Mesendoderm (in vitro differentiated cells): ENCODE measurements at regions not wholly inside any gene's neighbourhood (a gene's known extent, or its start where the extent isn't known, plus 50 kb on each side); places are given as distances from the start of the nearest gene placed in this dataset.

ENCODE experiments used
- DNase-seq: peaks from one replicate; pipeline ENCODE4 v3.0.0; 2013
- H2AK5ac ChIP-seq: 2 replicates; pipeline ENCODE4 v1.6.1; 2013; ENCODE audit warnings: low read length, inconsistent platforms
- H2BK120ac ChIP-seq: 2 replicates; pipeline ENCODE4 v1.6.1; 2013; ENCODE audit warnings: low read depth, mild to moderate bottlenecking, low read length, moderate library complexity, mixed read lengths
- H2BK15ac ChIP-seq: replicated peaks from 2 replicates; pipeline ENCODE4 v1.6.1; 2013; ENCODE audit warnings: low read depth, mild to moderate bottlenecking, moderate library complexity
- H2BK5ac ChIP-seq: 2 replicates; pipeline ENCODE4 v1.6.1; 2013; ENCODE audit warnings: low read length, inconsistent platforms
- H3K18ac ChIP-seq: 2 replicates; pipeline ENCODE4 v1.6.1; 2013; ENCODE audit warnings: mild to moderate bottlenecking, low read length, mixed read lengths
- H3K23ac ChIP-seq: one replicate; pipeline ENCODE4 v1.6.1; 2013; ENCODE audit warnings: low read length
- H3K27ac ChIP-seq: 2 replicates; pipeline ENCODE4 v1.5.1; 2013; ENCODE audit warnings: low read depth, mild to moderate bottlenecking, inconsistent platforms, low read length, moderate library complexity
- H3K27me3 ChIP-seq: 2 replicates; pipeline ENCODE4 v1.6.1; 2013; ENCODE audit warnings: low read length, control low read depth, mild to moderate bottlenecking, inconsistent platforms; ENCODE audit not compliant: insufficient read depth, poor library complexity
- H3K36me3 ChIP-seq: 2 replicates; pipeline ENCODE4 v1.6.1; 2013; ENCODE audit warnings: low read length, inconsistent platforms; ENCODE audit not compliant: control insufficient read depth, insufficient read depth
- H3K4ac ChIP-seq: one replicate; pipeline ENCODE4 v1.6.1; 2013; ENCODE audit warnings: low read depth, mild to moderate bottlenecking, low read length, moderate library complexity
- H3K4me1 ChIP-seq: 2 replicates; pipeline ENCODE4 v1.6.1; 2013; ENCODE audit warnings: low read depth, low read length, inconsistent platforms; ENCODE audit not compliant: control insufficient read depth
- H3K4me2 ChIP-seq: 2 replicates; pipeline ENCODE4 v1.6.1; 2013; ENCODE audit warnings: low read length
- H3K4me3 ChIP-seq: 2 replicates; pipeline ENCODE4 v1.5.1; 2013; ENCODE audit warnings: mild to moderate bottlenecking, low read length
- H3K56ac ChIP-seq: one replicate; pipeline ENCODE4 v1.6.1; 2013; ENCODE audit warnings: low read length
- H3K79me1 ChIP-seq: 2 replicates; pipeline ENCODE4 v1.6.1; 2013; ENCODE audit warnings: low read length, inconsistent platforms
- H3K79me2 ChIP-seq: 2 replicates; pipeline ENCODE4 v1.6.1; 2013; ENCODE audit warnings: mild to moderate bottlenecking, low read length; ENCODE audit not compliant: control insufficient read depth, insufficient read depth
- H3K9ac ChIP-seq: 2 replicates; pipeline ENCODE4 v1.6.1; 2013; ENCODE audit warnings: low read length, inconsistent platforms
- H4K5ac ChIP-seq: one replicate; pipeline ENCODE4 v1.6.1; 2013; ENCODE audit warnings: low read length
- H4K8ac ChIP-seq: one replicate; pipeline ENCODE4 v1.6.1; 2013; ENCODE audit warnings: low read depth, mild to moderate bottlenecking, control low read depth, low read length, moderate library complexity
- WGBS: extraction: QIAGEN DNeasy Blood & Tissue Kit; methylation state at CpG from one replicate; pipeline ENCODE4 v1.1.7; 2013; ENCODE audit warnings: low lambda C conversion rate, missing lambda C conversion rate; ENCODE audit not compliant: insufficient coverage; ENCODE audit errors: extremely low coverage; 5-methylcytosine and 5-hydroxymethylcytosine counted together

- Histone ChIP-seq H3K36me3 (no peaks in the 10 kb centered on the region), H3K4me1 (no peaks in the 10 kb centered on the region), H3K9ac (no peak overlapping the region), H3K4me2 (no peak overlapping the region), H2BK5ac (no peak overlapping the region), H3K4me3 (no peak overlapping the region), H3K23ac (no peak overlapping the region), H3K4ac (no peak overlapping the region), H3K79me1 (no peaks in the 10 kb centered on the region), H4K5ac (no peak overlapping the region), H3K27ac (no peak overlapping the region), H3K56ac (no peak overlapping the region), H3K27me3 (no peaks in the 10 kb centered on the region), H2BK15ac (no peak overlapping the region), H4K8ac (no peak overlapping the region), H3K18ac (no peak overlapping the region), H2AK5ac (no peak overlapping the region), H2BK120ac (no peak overlapping the region), H3K79me2 (no peaks in the 10 kb centered on the region)
- no peak for DNase-seq
- WGBS: no CpG with 5 or more reads among the region's 8 CpGs
These were observed 720.1 kb downstream of the BRD1 start for GRCh38 chr22:49107561-49107960.

GRCh38 chr22:49106842-49107152 is 720.9 kb downstream of the BRD1 start:
- no peak overlapping the region for H3K4me3 ChIP-seq
- H3K79me2 ChIP-seq: no peaks in the 10 kb centered on the region
- H3K27ac ChIP-seq: no peak overlapping the region
- H3K4ac ChIP-seq: no peak overlapping the region
- no peak overlapping the region for H2AK5ac ChIP-seq
- H2BK5ac ChIP-seq: no peak overlapping the region
- no peaks in the 10 kb centered on the region for H3K79me1 ChIP-seq
- no peak overlapping the region for H4K8ac ChIP-seq
- no peaks in the 10 kb centered on the region for H3K36me3 ChIP-seq
- H3K4me1 ChIP-seq: no peaks in the 10 kb centered on the region
- no peak overlapping the region for H3K56ac ChIP-seq
- H2BK15ac ChIP-seq: no peak overlapping the region
- H4K5ac ChIP-seq: no peak overlapping the region
- no CpG with 5 or more reads among the region's 5 CpGs for WGBS
- H3K9ac ChIP-seq: no peak overlapping the region
- H3K23ac ChIP-seq: no peak overlapping the region
- DNase-seq: no peak
- no peak overlapping the region for H3K18ac ChIP-seq
- no peaks in the 10 kb centered on the region for H3K27me3 ChIP-seq
- H3K4me2 ChIP-seq: no peak overlapping the region
- no peak overlapping the region for H2BK120ac ChIP-seq

- Histone ChIP-seq H3K79me1 (no peaks in the 10 kb centered on the region), H4K8ac (no peak overlapping the region), H4K5ac (no peak overlapping the region), H3K4me3 (no peak overlapping the region), H2AK5ac (no peak overlapping the region), H3K23ac (no peak overlapping the region), H3K56ac (no peak overlapping the region), H2BK120ac (no peak overlapping the region), H3K4me2 (no peak overlapping the region), H2BK15ac (no peak overlapping the region), H3K4ac (no peak overlapping the region), H3K9ac (no peak overlapping the region), H3K27ac (no peak overlapping the region), H3K27me3 (no peaks in the 10 kb centered on the region), H3K36me3 (no peaks in the 10 kb centered on the region), H3K79me2 (no peaks in the 10 kb centered on the region), H2BK5ac (no peak overlapping the region), H3K18ac (no peak overlapping the region), H3K4me1 (no peaks in the 10 kb centered on the region)
- no peak for DNase-seq
- no CpG with 5 or more reads among the region's 12 CpGs for WGBS
These were observed 721.4 kb downstream of the BRD1 start for GRCh38 chr22:49106096-49106841.

- Histone ChIP-seq H3K56ac (no peak overlapping the region), H3K18ac (no peak overlapping the region), H2BK120ac (no peak overlapping the region), H3K4me1 (no peaks in the 10 kb centered on the region), H3K4me3 (no peak overlapping the region), H3K23ac (no peak overlapping the region), H2BK15ac (no peak overlapping the region), H3K27me3 (no peaks in the 10 kb centered on the region), H3K4ac (no peak overlapping the region), H3K9ac (no peak overlapping the region), H2AK5ac (no peak overlapping the region), H4K8ac (no peak overlapping the region), H2BK5ac (no peak overlapping the region), H3K4me2 (no peak overlapping the region), H3K79me2 (no peaks in the 10 kb centered on the region), H3K27ac (no peak overlapping the region), H3K79me1 (no peaks in the 10 kb centered on the region), H3K36me3 (no peaks in the 10 kb centered on the region), H4K5ac (no peak overlapping the region)
- DNase-seq: no peak
- WGBS: no CpG with 5 or more reads among the region's 7 CpGs
These were observed 723.2 kb downstream of the BRD1 start for GRCh38 chr22:49104434-49104833.

GRCh38 chr22:49103314-49104059 is 724.2 kb downstream of the BRD1 start:
- DNase-seq: peak; percentile 26
- WGBS: no CpG with 5 or more reads among the region's 15 CpGs
- Histone ChIP-seq H3K4me1 (no peaks in the 10 kb centered on the region), H2BK120ac (no peak overlapping the region), H3K4me3 (no peak overlapping the region), H2BK5ac (no peak overlapping the region), H3K27me3 (no peaks in the 10 kb centered on the region), H2AK5ac (no peak overlapping the region), H3K9ac (no peak overlapping the region), H4K5ac (no peak overlapping the region), H3K79me2 (no peaks in the 10 kb centered on the region), H3K4me2 (no peak overlapping the region), H3K36me3 (no peaks in the 10 kb centered on the region), H3K18ac (no peak overlapping the region), H2BK15ac (no peak overlapping the region), H3K4ac (no peak overlapping the region), H3K79me1 (no peaks in the 10 kb centered on the region), H3K27ac (no peak overlapping the region), H3K23ac (no peak overlapping the region), H4K8ac (no peak overlapping the region), H3K56ac (no peak overlapping the region)
